ENCODE measurements at regions not wholly inside any gene's neighbourhood (a gene's known extent, or its start where the extent isn't known, plus 50 kb on each side); places are given as distances from the start of the nearest gene placed in this dataset.

- no peak for TF ChIP-seq CTCF (IDR thresholded peaks at IDR 0.05)
- no peak for TF ChIP-seq POLR2AphosphoS5 (IDR thresholded peaks at IDR 0.05)
- no peak for TF ChIP-seq POLR2A (IDR thresholded peaks at IDR 0.05)
Observed at GRCh38 chr4:8782135-8782534, 89.5 kb downstream of the HMX1 start.
